OCI-M1 (cell line): ENCODE measurements at regions not wholly inside any gene's neighbourhood (a gene's known extent, or its start where the extent isn't known, plus 50 kb on each side); places are given as distances from the start of the nearest gene placed in this dataset.
A peak's percentile ranks its signal among the peaks of the same experiment; 100 is the strongest.

ENCODE experiments used
- DNase-seq: peaks from one replicate; lab custom pipeline; 2025; lab: John Stamatoyannopoulos, UW

- DNase-seq = no peak
Observed at GRCh38 chr3:10583798-10584708, 78.7 kb upstream of the ATP2B2 start.

- DNase-seq = no peak
Observed at GRCh38 chr3:10585945-10586344, 80.6 kb upstream of the ATP2B2 start.

- peak; percentile 88 for DNase-seq
Observed at GRCh38 chr3:10594915-10595314, 89.5 kb upstream of the ATP2B2 start.

GRCh38 chr3:10596746-10597448 is 91.5 kb upstream of the ATP2B2 start:
- no peak for DNase-seq

GRCh38 chr3:10597733-10598132 is 92.3 kb upstream of the ATP2B2 start:
- DNase-seq = no peak

GRCh38 chr3:10599017-10599416 is 93.6 kb upstream of the ATP2B2 start:
- DNase-seq = no peak

GRCh38 chr3:10599444-10599843 is 94.1 kb upstream of the ATP2B2 start:
- DNase-seq = no peak

GRCh38 chr3:10600296-10600714 is 94.9 kb upstream of the ATP2B2 start:
- no peak for DNase-seq

- DNase-seq = no peak
Observed at GRCh38 chr3:10600726-10601125, 95.3 kb upstream of the ATP2B2 start.

- DNase-seq = no peak
Observed at GRCh38 chr3:10601151-10601856, 95.9 kb upstream of the ATP2B2 start.

GRCh38 chr3:10601857-10602230 is 96.5 kb upstream of the ATP2B2 start:
- no peak for DNase-seq

- DNase-seq = no peak
Observed at GRCh38 chr3:10602271-10602670, 96.9 kb upstream of the ATP2B2 start.

- peak; percentile 17 for DNase-seq
Observed at GRCh38 chr3:10602769-10603768, 97.7 kb upstream of the ATP2B2 start.

- DNase-seq = no peak
Observed at GRCh38 chr3:10609134-10609533, 103.7 kb upstream of the ATP2B2 start.

- DNase-seq = no peak
Observed at GRCh38 chr3:10614168-10614567, 108.8 kb upstream of the ATP2B2 start.

- DNase-seq = no peak
Observed at GRCh38 chr3:10615715-10616114, 110.3 kb upstream of the ATP2B2 start.

GRCh38 chr3:10616321-10616720 is 110.9 kb upstream of the ATP2B2 start:
- DNase-seq = no peak

- DNase-seq = no peak
Observed at GRCh38 chr3:10619989-10620832, 114.8 kb upstream of the ATP2B2 start.

- no peak for DNase-seq
Observed at GRCh38 chr3:10620833-10621082, 115.4 kb upstream of the ATP2B2 start.

- no peak for DNase-seq
Observed at GRCh38 chr3:10623578-10624275, 118.3 kb upstream of the ATP2B2 start.
